Transverse colon (tissue), 4 donors: ENCODE measurements at regions not wholly inside any gene's neighbourhood (a gene's known extent, or its start where the extent isn't known, plus 50 kb on each side); places are given as distances from the start of the nearest gene placed in this dataset.

ENCODE experiments used
- DNase-seq: peaks from one replicate; pipeline ENCODE4 v3.0.0-alpha.2; 2019
- H3K27ac ChIP-seq, 4 donors: fragments of 200-600 bp; sonication (generic); 2 replicates each; pipeline ENCODE4 v1.5.1; 2016 to 2018; ENCODE audit warnings: inconsistent platforms in 4 of 4
- H3K27me3 ChIP-seq: fragments of 200-600 bp; sonication (generic); 2 replicates; pipeline ENCODE4 v1.5.1; 2017; ENCODE audit warnings: inconsistent platforms
- H3K36me3 ChIP-seq, 4 donors: fragments of 200-600 bp; sonication (generic); 2 replicates each; pipeline ENCODE4 v1.5.1; 2017 to 2019; ENCODE audit warnings: inconsistent platforms in 4 of 4
- H3K4me1 ChIP-seq, 4 donors: fragments of 200-600 bp; sonication (generic); 2 replicates each; pipeline ENCODE4 v1.5.1; 2017 to 2020; ENCODE audit warnings: inconsistent platforms in 4 of 4
- H3K4me3 ChIP-seq, 4 donors: fragments of 200-600 bp; sonication (generic); 1 replicate in 1 of 4; 2 replicates in 3 of 4; pipeline versions ENCODE4 v1.5.1 to v1.6.1; 2017 to 2019; ENCODE audit warnings: inconsistent platforms in 4 of 4
- H3K9me3 ChIP-seq, 2 donors: fragments of 200-600 bp; sonication (generic); 2 replicates each; pipeline ENCODE4 v1.5.1; 2017 to 2019; ENCODE audit warnings: inconsistent platforms in 2 of 2
- CTCF ChIP-seq, 5 experiments: fragments of 200-600 bp in 3 of 5; fragments of 450-650 bp in 2 of 5; sonication (generic) in 3 of 5; IDR thresholded peaks; 1 replicate in 2 of 5; 2 replicates in 3 of 5; pipeline ENCODE4 v1.5.1; 2016 to 2017; ENCODE audit warnings: antibody characterized with exemption in 5 of 5, inconsistent platforms in 3 of 5, mild to moderate bottlenecking in 2 of 5, moderate library complexity in 1 of 5
- EP300 ChIP-seq: sonication (generic); formaldehyde crosslinking; IDR thresholded peaks from one replicate; pipeline ENCODE4 v1.6.1; 2017; ENCODE audit warnings: antibody characterized with exemption, low read depth
- POLR2A ChIP-seq: fragments of 450-650 bp; IDR thresholded peaks from one replicate; pipeline ENCODE4 v1.6.1; 2016; ENCODE audit warnings: antibody characterized with exemption, mild to moderate bottlenecking, moderate library complexity
- POLR2AphosphoS5 ChIP-seq, 3 donors: sonication (generic); formaldehyde crosslinking; IDR thresholded peaks; one replicate each; pipeline ENCODE4 v1.6.1; 2016; ENCODE audit warnings: antibody characterized with exemption in 3 of 3
- WGBS, 2 donors: methylation state at CpG; one replicate each; pipeline ENCODE4 v1.1.5; 2018; ENCODE audit warnings: low coverage in 1 of 2; 5-methylcytosine and 5-hydroxymethylcytosine counted together
- in situ Hi-C, 4 donors: fragments of 200-750 bp; cut with MboI; loops; one replicate each; pipeline versions ENCODE4 v1.15.0 to v1.15.1; 2017; ENCODE audit warnings: low sequenced_read_pairs in 3 of 4, low pct_ligation_motif_present in 1 of 4, low pct_unique_long_range_greater_than_20kb in 1 of 4
- intact Hi-C: fragments of 100-400 bp; cut with DNase I; formaldehyde crosslinking; loops from one replicate; pipeline ENCODE4 v1.15.1; 2023; ENCODE audit warnings: low total_unique reads

- 84 to 89% methylated on average over 3 of the region's 3 CpGs for WGBS, 2 donors
- H3K27ac ChIP-seq, result no peak overlapping the region
- H3K36me3 ChIP-seq, result no peaks in the 10 kb centered on the region
- no peaks in the 10 kb centered on the region for H3K4me1 ChIP-seq
- in situ Hi-C loops, result no loop called here
- no peak overlapping the region for H3K4me3 ChIP-seq
- H3K9me3 ChIP-seq, result no peaks in the 10 kb centered on the region
- no peaks in the 10 kb centered on the region for H3K27me3 ChIP-seq
- DNase-seq, result no peak
- no peak for TF ChIP-seq POLR2A
- no peak for TF ChIP-seq CTCF (IDR thresholded peaks at IDR 0.05)
- TF ChIP-seq EP300, result no peak
- TF ChIP-seq POLR2AphosphoS5 (IDR thresholded peaks at IDR 0.05), result no peak
- intact Hi-C loops, result no loop called here
These were observed 424.0 kb downstream of the ADAMTS20 start for GRCh38 chr12:43127886-43128549.

- 79 to 85% methylated on average over 2 of the region's 2 CpGs for WGBS, 2 donors
- Histone ChIP-seq H3K4me1 (no peaks in the 10 kb centered on the region), H3K9me3 (no peaks in the 10 kb centered on the region), H3K36me3 (no peaks in the 10 kb centered on the region), H3K27me3 (no peaks in the 10 kb centered on the region), H3K4me3 (no peak overlapping the region), H3K27ac (no peak overlapping the region)
- no peak for TF ChIP-seq POLR2A
- TF ChIP-seq CTCF (IDR thresholded peaks at IDR 0.05), result no peak
- TF ChIP-seq EP300, result no peak
- no peak for TF ChIP-seq POLR2AphosphoS5 (IDR thresholded peaks at IDR 0.05)
- in situ Hi-C loops (no loop called here), intact Hi-C loops (no loop called here)
- DNase-seq, result no peak
These were observed 425.2 kb downstream of the ADAMTS20 start for GRCh38 chr12:43126652-43127375.

- H3K9me3 ChIP-seq, result no peaks in the 10 kb centered on the region
- H3K27me3 ChIP-seq, result no peaks in the 10 kb centered on the region
- no peak overlapping the region for H3K27ac ChIP-seq
- no peak for TF ChIP-seq POLR2A
- DNase-seq, result no peak
- H3K4me1 ChIP-seq, result no peaks in the 10 kb centered on the region
- in situ Hi-C loops (no loop called here), intact Hi-C loops (no loop called here)
- H3K4me3 ChIP-seq, result no peak overlapping the region
- no peaks in the 10 kb centered on the region for H3K36me3 ChIP-seq
These were observed 428.5 kb downstream of the ADAMTS20 start for GRCh38 chr12:43123461-43123860.

GRCh38 chr12:43120150-43120549 is 431.9 kb downstream of the ADAMTS20 start:
- in situ Hi-C loops, result no loop called here
- no peak for TF ChIP-seq POLR2AphosphoS5 (IDR thresholded peaks at IDR 0.05)
- no peak for TF ChIP-seq POLR2A
- no peak for TF ChIP-seq EP300
- no peak for TF ChIP-seq CTCF (IDR thresholded peaks at IDR 0.05)
- no peak for DNase-seq
- no peaks in the 10 kb centered on the region for H3K4me1 ChIP-seq
- no peaks in the 10 kb centered on the region for H3K36me3 ChIP-seq
- 78 to 88% methylated on average over 1 of the region's 1 CpG for WGBS, 2 donors
- H3K9me3 ChIP-seq, result no peaks in the 10 kb centered on the region
- no peaks in the 10 kb centered on the region for H3K27me3 ChIP-seq
- no peak overlapping the region for H3K4me3 ChIP-seq
- intact Hi-C loops, result no loop called here
- no peak overlapping the region for H3K27ac ChIP-seq
